ENCODE measurements at regions not wholly inside any gene's neighbourhood (a gene's known extent, or its start where the extent isn't known, plus 50 kb on each side); places are given as distances from the start of the nearest gene placed in this dataset.

GRCh38 chr1:172733815-172734214, 74.9 kb downstream of the FASLG start:
- Histone ChIP-seq H3K36me3 (ENCODE audit: control insufficient read depth, insufficient read depth, low read length) (no peaks in the 10 kb centered on the region), H3K4me3 (ENCODE audit: low read depth, low read length) (no peak overlapping the region), H3K27me3 (ENCODE audit: control insufficient read depth, insufficient read depth, low read length) (no peaks in the 10 kb centered on the region)
- TF ChIP-seq CTCF (IDR thresholded peaks at IDR 0.05; ENCODE audit: insufficient read depth, low read length, poor library complexity, severe bottlenecking): no peak
- DNase-seq (ENCODE audit: low read depth): no peak

GRCh38 chr1:172738389-172738788, 79.5 kb downstream of the FASLG start:
- H3K27me3 ChIP-seq (ENCODE audit: control insufficient read depth, insufficient read depth, low read length): no peaks in the 10 kb centered on the region
- no peaks in the 10 kb centered on the region for H3K36me3 ChIP-seq (ENCODE audit: control insufficient read depth, insufficient read depth, low read length)
- H3K4me3 ChIP-seq (ENCODE audit: low read depth, low read length): no peak overlapping the region
- DNase-seq (ENCODE audit: low read depth): no peak
- TF ChIP-seq CTCF (IDR thresholded peaks at IDR 0.05; ENCODE audit: insufficient read depth, low read length, poor library complexity, severe bottlenecking): no peak

- no peak for DNase-seq (ENCODE audit: low read depth)
- Histone ChIP-seq H3K36me3 (ENCODE audit: control insufficient read depth, insufficient read depth, low read length) (no peaks in the 10 kb centered on the region), H3K27me3 (ENCODE audit: control insufficient read depth, insufficient read depth, low read length) (no peaks in the 10 kb centered on the region), H3K4me3 (ENCODE audit: low read depth, low read length) (no peak overlapping the region)
- TF ChIP-seq CTCF (IDR thresholded peaks at IDR 0.05; ENCODE audit: insufficient read depth, low read length, poor library complexity, severe bottlenecking): peak; percentile 72
These were observed 83.9 kb downstream of the FASLG start for GRCh38 chr1:172742599-172743500.

GRCh38 chr1:172745014-172745413, 86.1 kb downstream of the FASLG start:
- H3K27me3 ChIP-seq (ENCODE audit: control insufficient read depth, insufficient read depth, low read length): no peaks in the 10 kb centered on the region
- peak; percentile 63 for TF ChIP-seq CTCF (IDR thresholded peaks at IDR 0.05; ENCODE audit: insufficient read depth, low read length, poor library complexity, severe bottlenecking)
- DNase-seq (ENCODE audit: low read depth): peak; percentile 49
- no peak overlapping the region for H3K4me3 ChIP-seq (ENCODE audit: low read depth, low read length)
- no peaks in the 10 kb centered on the region for H3K36me3 ChIP-seq (ENCODE audit: control insufficient read depth, insufficient read depth, low read length)

GRCh38 chr1:172746091-172746949, 87.4 kb downstream of the FASLG start:
- peak; percentile 99 for DNase-seq (ENCODE audit: low read depth)
- no peak for TF ChIP-seq CTCF (IDR thresholded peaks at IDR 0.05; ENCODE audit: insufficient read depth, low read length, poor library complexity, severe bottlenecking)
- no peak overlapping the region for H3K4me3 ChIP-seq (ENCODE audit: low read depth, low read length)

More at GRCh38 chr1:172746091-172746949, 87.4 kb downstream of the FASLG start:
- no peaks in the 10 kb centered on the region for H3K36me3 ChIP-seq (ENCODE audit: control insufficient read depth, insufficient read depth, low read length)
- no peaks in the 10 kb centered on the region for H3K27me3 ChIP-seq (ENCODE audit: control insufficient read depth, insufficient read depth, low read length)
